GM23338 (cell line): ENCODE measurements at regions not wholly inside any gene's neighbourhood (a gene's known extent, or its start where the extent isn't known, plus 50 kb on each side); places are given as distances from the start of the nearest gene placed in this dataset.

ENCODE experiments used
- ATAC-seq: fragments of 200-7000 bp; cut with Tn5 transposase; 3 replicates; pipeline ENCODE4 v1.9.1; 2020
- DNase-seq: peaks from one replicate; pipeline ENCODE4 v3.0.0-alpha.2; 2015; ENCODE audit warnings: low spot score
- H2AFZ ChIP-seq: fragments of 200-600 bp; sonication (generic); 2 replicates; pipeline ENCODE4 v1.8.0; 2016; ENCODE audit warnings: antibody characterized with exemption, mild to moderate bottlenecking, moderate library complexity
- H3F3A ChIP-seq: fragments of 200-600 bp; sonication (generic); replicated peaks from 2 replicates; pipeline ENCODE4 v1.8.0; 2017; ENCODE audit warnings: antibody characterized with exemption, mixed run types, low read depth
- H3K27ac ChIP-seq: fragments of 200-600 bp; sonication (generic); 2 replicates; pipeline ENCODE4 v1.6.1; 2016; ENCODE audit warnings: low read depth
- H3K27me3 ChIP-seq: fragments of 200-600 bp; sonication (generic); 2 replicates; pipeline ENCODE4 v1.8.0; 2016; ENCODE audit warnings: mild to moderate bottlenecking, mixed run types, moderate library complexity; ENCODE audit not compliant: insufficient read depth
- H3K36me3 ChIP-seq: fragments of 200-600 bp; sonication (generic); 2 replicates; pipeline ENCODE4 v1.8.0; 2016; ENCODE audit warnings: mild to moderate bottlenecking; ENCODE audit not compliant: insufficient read depth
- H3K4me1 ChIP-seq: fragments of 200-600 bp; sonication (generic); 2 replicates; pipeline ENCODE4 v1.8.0; 2016; ENCODE audit warnings: mild to moderate bottlenecking, moderate library complexity; ENCODE audit not compliant: insufficient read depth
- H3K4me2 ChIP-seq: fragments of 200-600 bp; sonication (generic); 2 replicates; pipeline ENCODE4 v1.7.1; 2017; ENCODE audit warnings: mixed run types
- H3K4me3 ChIP-seq: fragments of 200-600 bp; sonication (generic); 2 replicates; pipeline ENCODE4 v1.6.1; 2016; ENCODE audit warnings: mixed run types
- H3K79me2 ChIP-seq: fragments of 200-600 bp; sonication (generic); replicated peaks from 2 replicates; pipeline ENCODE4 v1.8.0; 2017; ENCODE audit warnings: mild to moderate bottlenecking; ENCODE audit not compliant: insufficient read depth
- H3K9me2 ChIP-seq: fragments of 200-600 bp; sonication (generic); 2 replicates; pipeline ENCODE4 v1.8.0; 2017; ENCODE audit not compliant: insufficient read depth
- H4K20me1 ChIP-seq: fragments of 200-600 bp; sonication (generic); replicated peaks from 2 replicates; pipeline ENCODE4 v1.8.0; 2017; ENCODE audit warnings: mild to moderate bottlenecking; ENCODE audit not compliant: insufficient read depth
- H3K27ac Mint-ChIP-seq: 2 replicates; pipeline ENCODE4 v1.8.0; 2020; ENCODE audit warnings: inconsistent platforms, mild to moderate bottlenecking, moderate library complexity, mixed read lengths
- H3K27me3 Mint-ChIP-seq: 3 replicates; pipeline ENCODE4 v1.8.0; 2022; ENCODE audit warnings: low read depth, mild to moderate bottlenecking, moderate library complexity, mixed read lengths, inconsistent platforms; ENCODE audit not compliant: insufficient read depth, poor library complexity
- H3K36me3 Mint-ChIP-seq: 3 replicates; pipeline ENCODE4 v1.8.0; 2021; ENCODE audit warnings: low read depth, mild to moderate bottlenecking, inconsistent platforms, moderate library complexity, mixed read lengths
- H3K4me1 Mint-ChIP-seq: 3 replicates; pipeline ENCODE4 v1.8.0; 2020; ENCODE audit warnings: mild to moderate bottlenecking, inconsistent platforms, mixed read lengths
- H3K4me3 Mint-ChIP-seq: 3 replicates; pipeline ENCODE4 v1.8.0; 2021; ENCODE audit warnings: moderate library complexity, mild to moderate bottlenecking, inconsistent platforms, mixed read lengths
- H3K9me3 Mint-ChIP-seq: 3 replicates; pipeline ENCODE4 v1.8.0; 2020; ENCODE audit warnings: moderate library complexity, mild to moderate bottlenecking, inconsistent platforms, mixed read lengths
- CTCF ChIP-seq, 2 experiments: fragments of 200-600 bp in 1 of 2; sonication (generic) in 1 of 2; conservative IDR thresholded peaks; 2 replicates each; pipeline versions ENCODE4 v1.5.1 to v1.6.1; 2016 to 2017; ENCODE audit warnings: antibody characterized with exemption in 2 of 2, low read depth in 2 of 2, mild to moderate bottlenecking in 2 of 2, moderate library complexity in 1 of 2
- JUNB ChIP-seq: IDR thresholded peaks from one replicate; pipeline ENCODE4 v1.6.1; 2016; ENCODE audit warnings: antibody characterized with exemption; ENCODE audit not compliant: unreplicated experiment
- NANOG ChIP-seq: IDR thresholded peaks from 2 replicates; pipeline ENCODE4 v1.6.1; 2016; ENCODE audit warnings: antibody characterized with exemption, borderline replicate concordance
- STAT1 ChIP-seq: IDR thresholded peaks from one replicate; pipeline ENCODE4 v1.6.1; 2016; ENCODE audit warnings: antibody characterized with exemption; ENCODE audit not compliant: unreplicated experiment
- ZNF114 ChIP-seq: fragments of 250-450 bp; sonication (Bioruptor Pico); IDR thresholded peaks from 2 replicates; pipeline ENCODE4 v1.5.0; 2020; ENCODE audit warnings: mild to moderate bottlenecking, moderate library complexity
- ZNF462 ChIP-seq: fragments of 250-450 bp; sonication (Bioruptor Pico); IDR thresholded peaks from 2 replicates; pipeline ENCODE4 v1.5.0; 2020; ENCODE audit warnings: mild to moderate bottlenecking, moderate library complexity

- TF ChIP-seq ZNF462 (CRISPR knock-in tag) (no peak), JUNB (no peak), STAT1 (no peak), ZNF114 (no peak)
These were observed 115.0 kb upstream of the CLDN10 start (continued) for GRCh38 chr13:95437561-95437960.

- H3K27ac ChIP-seq = no peak overlapping the region
- H3K27me3 Mint-ChIP-seq = no peaks in the 10 kb centered on the region
- no peaks in the 10 kb centered on the region for H3K27me3 ChIP-seq
- no peak overlapping the region for H3K4me3 ChIP-seq
- no peak overlapping the region for H3K27ac Mint-ChIP-seq
- H3K79me2 ChIP-seq = no peaks in the 10 kb centered on the region
- H3K36me3 ChIP-seq = no peaks in the 10 kb centered on the region
- no peak for ATAC-seq
- no peak for DNase-seq
- no peaks in the 10 kb centered on the region for H4K20me1 ChIP-seq
- H3K4me2 ChIP-seq = no peak overlapping the region
- H3K9me2 ChIP-seq = no peaks in the 10 kb centered on the region
- H3K4me3 Mint-ChIP-seq = no peak overlapping the region
- H2AFZ ChIP-seq = 0 out of 2 replicates have a peak overlapping the region, but pooled peaks have one; percentile 23
- no peaks in the 10 kb centered on the region for H3K4me1 Mint-ChIP-seq
- no peaks in the 10 kb centered on the region for H3K4me1 ChIP-seq
- H3K36me3 Mint-ChIP-seq = no peaks in the 10 kb centered on the region
- no peaks in the 10 kb centered on the region for H3F3A ChIP-seq
- H3K9me3 Mint-ChIP-seq = no peaks in the 10 kb centered on the region
- no peak for TF ChIP-seq CTCF (conservative IDR thresholded peaks at IDR 0.05; ENCODE audit: low read depth in 2 of 2)
- TF ChIP-seq ZNF114 = no peak
- no peak for TF ChIP-seq JUNB
- no peak for TF ChIP-seq NANOG
- TF ChIP-seq ZNF462 (CRISPR knock-in tag) = no peak
These were observed 114.2 kb upstream of the CLDN10 start for GRCh38 chr13:95438297-95438696.
